CD4-positive, alpha-beta T cell treated with Interferon gamma for 1 hour (primary cell): ENCODE measurements at regions not wholly inside any gene's neighbourhood (a gene's known extent, or its start where the extent isn't known, plus 50 kb on each side); places are given as distances from the start of the nearest gene placed in this dataset.
A peak's percentile ranks its signal among the peaks of the same experiment; 100 is the strongest.

ENCODE experiments used
- DNase-seq: peaks from one replicate; pipeline ENCODE4 v3.0.0-alpha.2; 2020

DNA sequence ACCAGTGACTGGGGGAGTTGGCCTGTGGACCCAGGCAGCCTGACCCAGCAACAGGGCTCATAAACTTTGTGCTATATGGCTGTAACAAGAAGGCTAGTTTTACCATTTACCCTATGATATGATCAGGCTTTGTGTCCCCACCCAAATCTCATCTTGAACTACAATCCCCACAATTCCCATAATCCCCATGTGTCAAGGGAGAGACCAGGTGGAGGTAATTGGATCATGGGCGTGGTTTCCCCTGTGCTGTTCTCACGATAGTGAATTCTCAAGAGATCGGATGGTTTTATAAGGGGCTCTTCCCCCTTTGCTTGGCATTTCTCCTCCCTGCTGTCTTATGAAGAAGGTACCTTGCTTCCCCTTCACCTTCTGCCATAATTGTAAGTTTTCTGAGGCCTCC is 111.2 kb upstream of the NLRP1 start:
- no peak for DNase-seq

GRCh38 chr17:5698959-5699358 is 114.7 kb upstream of the NLRP1 start:
- DNase-seq, result no peak

DNA sequence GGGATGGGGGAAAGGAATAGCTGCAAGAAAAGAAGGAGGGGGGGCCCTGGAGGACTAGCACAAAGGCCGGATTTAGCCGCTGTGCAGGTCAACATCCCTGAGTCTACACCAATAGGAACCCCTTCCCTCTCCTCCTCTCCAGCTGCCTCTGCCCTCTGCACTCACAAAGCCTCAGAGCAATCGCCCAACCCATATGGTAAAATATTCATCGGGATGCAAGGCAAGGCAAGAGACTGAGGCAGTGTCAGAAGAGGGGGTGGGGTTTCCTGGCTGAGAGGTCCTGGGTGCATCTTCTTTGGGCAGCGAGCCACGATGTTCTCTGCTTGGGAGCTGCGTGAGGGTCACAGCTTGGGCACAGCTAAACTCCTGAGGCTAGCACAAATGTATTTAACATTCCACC is 115.5 kb upstream of the NLRP1 start:
- DNase-seq, result no peak

DNA sequence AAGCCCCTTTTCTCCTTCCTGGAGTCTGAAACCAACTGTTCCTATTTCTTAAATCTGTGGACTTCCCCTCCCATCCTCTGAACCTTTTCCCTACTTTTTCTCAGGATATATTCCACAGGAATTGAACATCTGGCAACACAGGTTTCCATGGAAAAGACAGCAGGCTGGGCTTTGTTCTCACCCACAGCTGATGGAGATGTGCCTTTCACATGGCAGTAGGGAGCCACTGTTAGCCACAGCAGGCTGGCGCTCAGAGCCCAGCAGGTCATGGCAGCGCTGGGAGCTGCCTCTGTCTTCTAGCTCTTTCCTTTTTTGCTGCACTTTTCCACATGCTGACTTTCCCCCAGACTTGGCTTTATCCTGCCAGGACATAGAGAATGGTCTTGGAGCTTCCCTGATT is 116.4 kb upstream of the NLRP1 start:
- no peak for DNase-seq

- no peak for DNase-seq
These were observed 117.1 kb upstream of the NLRP1 start for GRCh38 chr17:5701381-5701780.

GRCh38 chr17:5702951-5703510 is 118.7 kb upstream of the NLRP1 start:
- no peak for DNase-seq

- DNase-seq, result no peak
These were observed 119.4 kb upstream of the NLRP1 start for GRCh38 chr17:5703736-5704135.

GRCh38 chr17:5705081-5705875 is 121.0 kb upstream of the NLRP1 start:
- DNase-seq, result no peak

DNA sequence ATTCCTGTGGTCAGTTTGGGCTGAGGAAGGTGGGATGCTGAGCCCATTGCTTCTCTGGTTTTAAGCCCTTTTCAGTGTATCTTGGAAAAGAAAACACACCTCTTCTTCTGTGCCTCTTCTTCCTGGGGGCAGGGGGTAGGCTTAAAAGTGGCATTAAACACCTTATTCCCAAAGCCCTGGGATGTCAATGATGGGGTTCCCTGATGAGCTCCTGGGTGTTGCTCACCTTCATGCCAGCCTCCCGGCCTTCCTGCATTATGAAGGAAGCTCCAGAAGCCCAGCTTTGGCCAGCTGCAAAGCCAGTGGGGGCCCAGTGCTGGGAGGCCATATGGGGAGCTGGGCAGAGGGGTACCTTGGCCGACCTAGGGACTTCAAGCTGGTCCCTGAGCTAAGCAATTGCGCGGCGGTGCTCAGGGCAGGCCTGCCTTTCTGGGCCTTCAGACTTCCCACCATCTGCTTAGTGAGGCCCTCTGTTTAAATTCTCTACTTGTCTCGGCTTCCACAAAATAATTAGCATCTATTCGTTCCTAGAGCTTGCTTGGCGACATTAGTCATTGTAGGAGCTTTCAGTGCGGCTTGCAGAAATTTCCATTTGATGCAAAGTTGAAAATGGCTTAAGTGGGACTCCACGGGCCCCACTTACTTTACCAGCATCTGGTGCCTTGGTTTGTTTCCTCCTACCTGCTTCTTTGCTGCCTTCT is 121.7 kb upstream of the NLRP1 start:
- no peak for DNase-seq

DNA sequence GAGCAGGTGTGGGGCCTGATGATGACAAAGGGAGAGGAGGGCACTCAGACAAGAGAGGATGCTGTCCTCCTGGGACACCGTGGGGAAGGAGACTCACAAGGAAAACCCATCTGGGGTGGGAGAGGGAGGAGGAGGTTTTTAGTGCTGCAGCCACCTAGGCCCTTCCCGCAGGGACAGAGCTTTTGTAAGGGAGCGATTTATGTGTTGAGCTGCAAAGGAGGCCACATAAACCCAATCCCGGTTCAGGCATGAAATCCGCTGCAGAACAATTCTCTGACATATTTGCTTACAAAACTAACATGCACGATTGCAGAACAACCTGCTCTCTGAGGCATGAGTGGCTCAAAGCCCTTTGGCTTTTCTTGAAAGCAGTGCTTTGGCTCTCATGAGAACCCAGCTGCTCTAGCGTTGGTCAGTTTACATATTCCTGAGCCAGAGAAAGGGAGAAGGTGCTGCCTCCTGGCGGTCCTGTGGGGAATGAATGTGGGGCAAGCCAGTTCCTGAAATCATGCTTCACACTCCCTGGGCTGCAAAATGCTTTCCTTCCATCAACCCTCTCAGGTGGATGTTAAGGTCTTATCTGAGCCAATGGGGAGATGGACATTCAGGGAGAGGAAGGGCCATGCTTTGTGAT is 122.4 kb upstream of the NLRP1 start:
- DNase-seq, result peak; percentile 55

DNA sequence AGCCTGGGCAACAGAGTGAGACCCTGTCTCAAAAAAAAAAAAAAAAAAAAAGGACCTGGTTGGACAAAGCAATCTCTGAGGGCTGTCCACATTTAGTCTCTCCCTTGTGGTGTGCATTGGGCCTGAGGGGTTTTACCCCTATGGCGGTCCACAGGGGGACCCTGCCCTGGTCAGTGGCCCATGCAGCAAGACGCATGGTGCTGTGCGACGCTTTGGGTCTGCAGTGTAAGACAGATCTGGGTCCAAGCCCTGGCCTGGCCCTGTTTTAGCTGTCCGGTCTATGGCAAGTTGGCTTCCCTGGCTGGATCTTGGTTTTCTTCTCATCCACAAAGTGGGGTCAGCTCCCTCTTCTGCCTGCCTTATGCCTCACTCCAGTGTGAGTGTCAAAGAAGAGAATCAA is 123.2 kb upstream of the NLRP1 start:
- no peak for DNase-seq

- DNase-seq, result no peak
These were observed 124.0 kb upstream of the NLRP1 start for GRCh38 chr17:5708344-5708743.

GRCh38 chr17:5711344-5711743 is 127.0 kb upstream of the NLRP1 start:
- no peak for DNase-seq

GRCh38 chr17:5714993-5715392 is 130.7 kb upstream of the NLRP1 start:
- DNase-seq, result no peak

- DNase-seq, result no peak
These were observed 131.2 kb upstream of the NLRP1 start for GRCh38 chr17:5715478-5715877.

GRCh38 chr17:5718726-5719125 is 134.4 kb upstream of the NLRP1 start:
- no peak for DNase-seq

DNA sequence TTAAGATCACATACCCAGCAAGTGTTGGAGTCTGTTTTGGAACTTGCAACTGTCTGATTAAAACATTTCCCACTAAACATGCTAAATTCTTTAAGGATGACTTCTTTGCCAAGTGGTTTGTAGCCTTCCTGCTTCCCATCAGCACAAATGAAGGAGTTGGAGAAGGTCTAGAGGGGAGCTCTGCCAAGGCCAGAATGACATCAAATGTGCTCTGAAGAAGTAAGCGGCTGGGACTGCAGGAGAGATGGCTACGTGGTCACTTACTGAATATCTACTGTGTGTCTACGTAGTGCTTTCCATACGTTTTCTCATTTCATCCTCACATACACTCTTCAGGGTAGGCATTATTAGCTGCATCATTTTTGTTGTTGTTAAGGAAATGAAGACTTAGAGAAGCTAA is 135.7 kb upstream of the NLRP1 start:
- DNase-seq, result no peak

DNA sequence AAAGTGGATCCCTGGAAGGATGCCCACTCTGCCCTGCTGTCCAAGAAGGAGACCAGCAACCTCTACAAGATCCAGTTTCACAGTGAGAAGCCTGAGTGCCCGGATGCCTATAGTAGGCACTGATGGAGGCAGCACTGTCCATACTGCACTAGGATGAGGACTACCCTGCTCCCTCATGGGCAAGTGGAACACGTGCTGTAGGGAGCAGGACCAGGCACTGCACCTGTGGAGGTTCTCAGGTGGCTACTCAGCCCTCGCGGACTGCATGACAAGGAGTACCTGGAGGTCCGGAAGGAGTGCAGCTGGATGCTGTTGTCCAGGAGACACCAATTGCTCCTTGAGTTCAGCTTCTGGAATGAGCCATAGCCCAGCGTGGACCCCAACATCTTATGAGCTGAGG is 146.1 kb upstream of the NLRP1 start:
- DNase-seq, result no peak

DNA sequence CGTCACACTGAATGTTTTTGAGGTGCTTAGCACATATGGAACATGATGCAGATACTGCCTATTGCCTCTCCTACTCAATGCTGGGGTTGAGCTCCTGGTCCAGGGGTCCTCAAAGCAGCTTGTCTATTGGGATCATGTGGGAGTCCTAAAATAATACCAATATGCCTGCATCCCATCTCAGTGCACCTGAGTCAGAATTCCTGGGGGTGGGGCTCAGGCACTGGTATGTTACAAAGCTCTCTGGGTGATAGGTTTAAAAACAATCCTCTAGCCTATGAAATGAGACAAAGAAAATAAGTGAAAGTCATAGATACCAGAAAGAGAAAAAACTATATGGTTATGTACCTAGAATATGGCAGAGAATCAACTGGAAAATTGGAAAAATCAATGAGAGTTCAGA is 156.6 kb upstream of the NLRP1 start:
- DNase-seq, result no peak

- DNase-seq, result no peak
These were observed 157.5 kb upstream of the NLRP1 start for GRCh38 chr17:5741810-5742209.

DNA sequence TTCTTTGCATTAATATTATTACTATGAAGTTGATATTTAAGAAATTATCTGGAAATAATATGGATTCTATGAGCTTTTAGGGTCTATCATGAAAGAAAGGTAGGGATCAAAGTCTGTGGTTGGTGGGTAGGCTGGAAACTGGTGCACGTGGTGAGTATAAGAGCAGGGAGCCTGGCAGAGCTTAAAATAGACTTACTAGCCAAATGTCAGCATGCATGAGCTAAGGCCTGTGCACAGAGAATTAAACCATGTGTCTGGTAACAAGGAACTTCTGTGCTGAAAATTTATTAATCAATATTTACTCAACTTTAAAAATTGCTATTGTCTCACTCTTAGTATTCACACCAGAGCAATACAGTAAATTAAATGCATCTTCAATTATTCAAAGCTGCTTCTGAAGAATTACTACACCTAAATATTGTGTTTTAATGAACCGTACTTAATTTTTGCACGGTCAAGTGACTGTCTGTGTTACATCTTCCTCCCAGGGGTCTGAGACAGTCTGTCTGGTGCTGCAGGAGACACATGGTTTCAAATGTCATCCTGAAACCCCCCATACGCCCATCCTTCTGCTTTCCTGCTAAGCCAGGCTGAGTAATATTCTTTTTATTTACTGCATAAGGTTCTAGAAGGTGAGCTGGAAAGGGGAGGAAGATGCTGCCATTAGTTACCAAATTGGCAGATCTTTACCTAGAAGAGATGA is 161.0 kb upstream of the NLRP1 start:
- DNase-seq, result no peak

DNA sequence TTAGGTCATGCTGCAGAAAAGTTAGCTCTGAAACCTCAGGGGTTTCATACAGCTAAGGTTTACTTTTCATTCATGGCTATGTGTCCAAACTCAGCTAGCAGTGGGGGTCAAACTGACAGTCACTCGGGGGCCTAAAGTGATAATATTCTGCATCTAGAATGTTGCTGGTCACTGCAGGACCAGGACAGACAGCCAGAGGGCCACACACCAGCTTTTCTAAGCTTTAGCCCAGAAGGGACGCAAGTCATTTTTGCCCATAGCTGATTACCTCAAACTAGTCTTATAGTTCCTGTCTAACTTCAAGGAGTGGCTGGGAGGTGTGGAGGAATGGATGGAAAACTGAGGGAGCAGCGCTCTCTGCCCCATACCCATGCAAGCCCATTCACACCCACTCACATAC is 163.0 kb upstream of the NLRP1 start:
- no peak for DNase-seq

DNA sequence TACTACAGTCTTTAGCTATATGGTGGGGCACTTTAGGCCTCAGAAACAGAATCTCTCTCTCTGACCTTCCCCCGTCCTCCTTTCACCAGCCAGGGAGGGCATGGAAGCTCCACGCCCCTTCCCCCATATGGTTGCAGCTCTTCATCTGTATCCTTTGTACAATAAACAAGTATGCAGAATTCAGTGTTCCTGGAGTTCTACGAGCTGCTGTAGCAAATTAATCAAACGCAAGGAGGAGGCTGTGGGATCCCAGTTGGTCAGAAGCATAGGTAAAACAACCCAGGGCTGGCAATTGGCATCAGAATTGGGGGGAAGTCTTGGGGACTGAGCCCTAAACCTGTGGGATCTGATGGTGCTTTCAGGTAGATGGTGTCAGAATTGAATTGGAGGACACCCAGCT is 163.7 kb upstream of the NLRP1 start:
- no peak for DNase-seq
